HepG2 (cell line): ENCODE measurements at regions not wholly inside any gene's neighbourhood (a gene's known extent, or its start where the extent isn't known, plus 50 kb on each side); places are given as distances from the start of the nearest gene placed in this dataset.

Source experiments
- ATF7-NPFF ChIP-seq: sonication (generic); formaldehyde crosslinking; IDR thresholded peaks from 2 replicates; pipeline ENCODE4 v1.8.1; 2023; ENCODE audit warnings: mild to moderate bottlenecking, low read depth, missing genetic modification reagents, moderate library complexity
- KLF12 ChIP-seq: sonication (generic); formaldehyde crosslinking; IDR thresholded peaks from 2 replicates; pipeline ENCODE4 v1.4.0; 2020; ENCODE audit warnings: missing genetic modification reagents, borderline replicate concordance
- MBD4 ChIP-seq: IDR thresholded peaks from 2 replicates; pipeline ENCODE4 v1.6.1; 2012; ENCODE audit warnings: low read length, inconsistent platforms, borderline replicate concordance
- MED1 ChIP-seq: sonication (generic); formaldehyde crosslinking; IDR thresholded peaks from 2 replicates; pipeline ENCODE4 v1.4.0; 2020; ENCODE audit warnings: missing genetic modification reagents
- NCOA2 ChIP-seq: sonication (generic); formaldehyde crosslinking; IDR thresholded peaks from 2 replicates; pipeline ENCODE4 v1.8.0; 2022; ENCODE audit warnings: inconsistent platforms
- NRL ChIP-seq: sonication (generic); formaldehyde crosslinking; IDR thresholded peaks from 2 replicates; pipeline ENCODE4 v1.5.0; 2020; ENCODE audit warnings: missing genetic modification reagents, mild to moderate bottlenecking, moderate library complexity, borderline replicate concordance
- PCBP2 ChIP-seq: fragments of 200-400 bp; formaldehyde crosslinking; optimal IDR thresholded peaks from 2 replicates; pipeline ENCODE3; 2018; ENCODE audit warnings: low read length, low read depth; ENCODE audit not compliant: poor library complexity, severe bottlenecking
- REL ChIP-seq: sonication (generic); formaldehyde crosslinking; conservative IDR thresholded peaks from 2 replicates; pipeline ENCODE4 v1.8.0; 2022; ENCODE audit warnings: mild to moderate bottlenecking, missing genetic modification reagents, moderate library complexity
- RXRA ChIP-seq: sonication (generic); formaldehyde crosslinking; IDR thresholded peaks from 2 replicates; pipeline ENCODE4 v1.5.1; 2020; ENCODE audit warnings: missing genetic modification reagents
- SP1 ChIP-seq, 2 experiments: fragments of 450-650 bp in 1 of 2; sonication (generic) in 1 of 2; formaldehyde crosslinking in 1 of 2; IDR thresholded peaks; 2 replicates each; pipeline versions ENCODE4 v1.4.0 to v1.6.1; 2016 to 2020; ENCODE audit warnings: missing genetic modification reagents in 1 of 2
- SRF ChIP-seq: IDR thresholded peaks from 2 replicates; pipeline ENCODE4 v1.6.1; 2011; ENCODE audit warnings: mild to moderate bottlenecking, low read depth, low read length, moderate library complexity
- YY1 ChIP-seq: IDR thresholded peaks from 2 replicates; pipeline ENCODE4 v1.6.1; 2011; ENCODE audit warnings: low read length, low read depth, moderate library complexity, mild to moderate bottlenecking; ENCODE audit not compliant: insufficient read depth, insufficient replicate concordance
- ZFX ChIP-seq: sonication (generic); formaldehyde crosslinking; IDR thresholded peaks from 2 replicates; pipeline ENCODE4 v1.4.0; 2020; ENCODE audit warnings: mild to moderate bottlenecking, low read depth, missing genetic modification reagents, moderate library complexity
- ZKSCAN8 ChIP-seq: IDR thresholded peaks from 2 replicates; pipeline ENCODE4 v1.6.1; 2016; ENCODE audit warnings: borderline replicate concordance, missing genetic modification reagents, missing compliant biosample characterization
- ZMYM3 ChIP-seq: sonication (generic); formaldehyde crosslinking; IDR thresholded peaks from 2 replicates; pipeline ENCODE4 v1.5.1; 2020; ENCODE audit warnings: mild to moderate bottlenecking, missing genetic modification reagents
- ZNF724P ChIP-seq: sonication (generic); formaldehyde crosslinking; IDR thresholded peaks from 2 replicates; pipeline ENCODE4 v1.8.0; 2022; ENCODE audit warnings: missing genetic modification reagents, borderline replicate concordance
- ZNF788 ChIP-seq: sonication (generic); formaldehyde crosslinking; IDR thresholded peaks from 2 replicates; pipeline ENCODE4 v1.5.0; 2020; ENCODE audit warnings: mild to moderate bottlenecking, missing genetic modification reagents, borderline replicate concordance
- ZSCAN20 ChIP-seq: sonication (generic); formaldehyde crosslinking; IDR thresholded peaks from 2 replicates; pipeline ENCODE4 v1.4.0; 2020; ENCODE audit warnings: missing genetic modification reagents, mild to moderate bottlenecking, borderline replicate concordance
- ZSCAN9 ChIP-seq: IDR thresholded peaks from 2 replicates; pipeline ENCODE4 v1.6.1; 2016; ENCODE audit warnings: borderline replicate concordance
- TF ChIP-seq, protein P1 (sequence below): IDR thresholded peaks from 2 replicates; pipeline ENCODE4 v1.6.1; 2016
- TF ChIP-seq, protein P2 (sequence below): sonication (generic); formaldehyde crosslinking; IDR thresholded peaks from 2 replicates; pipeline ENCODE4 v1.8.1; 2023; ENCODE audit warnings: mild to moderate bottlenecking, missing genetic modification reagents
- TF ChIP-seq, protein P3 (sequence below): sonication (generic); formaldehyde crosslinking; IDR thresholded peaks from 2 replicates; pipeline ENCODE4 v1.8.1; 2023; ENCODE audit warnings: mild to moderate bottlenecking, moderate library complexity, missing genetic modification reagents
- TF ChIP-seq, protein P4 (sequence below): fragments of 450-650 bp; IDR thresholded peaks from 2 replicates; pipeline ENCODE4 v1.6.1; 2017
- TF ChIP-seq, protein P5 (sequence below), 2 experiments: fragments of 450-650 bp in 1 of 2; sonication (generic) in 1 of 2; formaldehyde crosslinking; IDR thresholded peaks; 2 replicates each; pipeline versions ENCODE4 v1.5.0 to v1.8.0; 2020 to 2022; ENCODE audit warnings: mild to moderate bottlenecking in 1 of 2, missing genetic modification reagents in 1 of 2

DNA sequence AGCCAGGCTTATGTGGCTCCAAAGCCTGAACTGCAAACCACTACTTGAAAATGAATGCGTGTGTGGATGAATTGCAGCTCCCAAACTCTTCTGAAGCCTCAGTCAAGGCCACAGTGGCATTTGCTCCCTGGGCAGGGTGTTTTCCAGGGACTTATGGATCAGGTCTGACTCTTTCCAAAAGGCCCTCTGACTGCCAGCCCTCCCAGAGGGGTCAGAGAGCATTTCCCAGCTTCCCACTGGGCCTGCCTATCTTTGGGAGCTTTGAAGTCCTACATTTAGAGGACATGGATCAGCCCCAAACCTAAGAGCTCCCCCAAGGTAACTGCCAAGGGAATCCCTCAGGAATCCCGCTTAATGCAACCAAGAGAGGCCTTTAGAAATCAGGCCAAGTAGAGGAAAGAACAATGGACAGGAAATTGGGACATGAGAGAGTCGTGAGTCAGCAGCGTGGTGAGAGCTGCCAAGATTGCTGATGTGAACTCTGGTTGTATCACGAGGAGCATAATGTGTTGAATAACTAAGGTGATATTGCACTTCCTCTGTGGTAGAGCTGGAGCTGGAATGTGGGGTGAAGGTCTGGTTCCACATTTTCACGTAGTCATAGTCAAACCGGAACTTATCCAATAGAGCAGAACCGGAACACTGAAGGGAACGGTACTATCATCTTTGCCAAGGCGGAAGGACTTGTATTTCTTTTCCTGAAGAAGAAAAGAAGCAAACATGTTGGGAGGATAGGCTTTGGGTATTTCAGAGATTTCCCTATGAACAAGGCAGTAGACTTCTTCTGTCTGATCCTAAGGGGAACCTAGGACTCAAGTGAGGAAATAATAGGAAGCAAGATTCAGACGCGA is 99.4 kb upstream of the JUN start (continued):
- TF ChIP-seq, protein P1, sequence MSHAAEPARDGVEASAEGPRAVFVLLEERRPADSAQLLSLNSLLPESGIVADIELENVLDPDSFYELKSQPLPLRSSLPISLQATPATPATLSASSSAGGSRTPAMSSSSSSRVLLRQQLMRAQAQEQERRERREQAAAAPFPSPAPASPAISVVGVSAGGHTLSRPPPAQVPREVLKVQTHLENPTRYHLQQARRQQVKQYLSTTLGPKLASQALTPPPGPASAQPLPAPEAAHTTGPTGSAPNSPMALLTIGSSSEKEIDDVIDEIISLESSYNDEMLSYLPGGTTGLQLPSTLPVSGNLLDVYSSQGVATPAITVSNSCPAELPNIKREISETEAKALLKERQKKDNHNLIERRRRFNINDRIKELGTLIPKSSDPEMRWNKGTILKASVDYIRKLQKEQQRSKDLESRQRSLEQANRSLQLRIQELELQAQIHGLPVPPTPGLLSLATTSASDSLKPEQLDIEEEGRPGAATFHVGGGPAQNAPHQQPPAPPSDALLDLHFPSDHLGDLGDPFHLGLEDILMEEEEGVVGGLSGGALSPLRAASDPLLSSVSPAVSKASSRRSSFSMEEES (CRISPR knock-in tag) = peak; percentile 89
- TF ChIP-seq ZMYM3 (CRISPR knock-in tag) = peak; percentile 56
- peak; percentile 79 for TF ChIP-seq NCOA2 (CRISPR knock-in tag)
- peak; percentile 61 for TF ChIP-seq ZFX (CRISPR knock-in tag)
- TF ChIP-seq RXRA (CRISPR knock-in tag) = peak; percentile 86
- no peak for TF ChIP-seq MBD4
- TF ChIP-seq ZKSCAN8 (CRISPR knock-in tag) = peak; percentile 38; the same call in 1 of the 2 replicates
- no peak for TF ChIP-seq YY1
- no peak for TF ChIP-seq REL (CRISPR knock-in tag)
- peak; percentile 43; the same call in 1 of the 2 replicates for TF ChIP-seq ZSCAN9
- TF ChIP-seq, protein P2, sequence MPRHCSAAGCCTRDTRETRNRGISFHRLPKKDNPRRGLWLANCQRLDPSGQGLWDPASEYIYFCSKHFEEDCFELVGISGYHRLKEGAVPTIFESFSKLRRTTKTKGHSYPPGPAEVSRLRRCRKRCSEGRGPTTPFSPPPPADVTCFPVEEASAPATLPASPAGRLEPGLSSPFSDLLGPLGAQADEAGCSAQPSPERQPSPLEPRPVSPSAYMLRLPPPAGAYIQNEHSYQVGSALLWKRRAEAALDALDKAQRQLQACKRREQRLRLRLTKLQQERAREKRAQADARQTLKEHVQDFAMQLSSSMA = no peak
- TF ChIP-seq, protein P3, sequence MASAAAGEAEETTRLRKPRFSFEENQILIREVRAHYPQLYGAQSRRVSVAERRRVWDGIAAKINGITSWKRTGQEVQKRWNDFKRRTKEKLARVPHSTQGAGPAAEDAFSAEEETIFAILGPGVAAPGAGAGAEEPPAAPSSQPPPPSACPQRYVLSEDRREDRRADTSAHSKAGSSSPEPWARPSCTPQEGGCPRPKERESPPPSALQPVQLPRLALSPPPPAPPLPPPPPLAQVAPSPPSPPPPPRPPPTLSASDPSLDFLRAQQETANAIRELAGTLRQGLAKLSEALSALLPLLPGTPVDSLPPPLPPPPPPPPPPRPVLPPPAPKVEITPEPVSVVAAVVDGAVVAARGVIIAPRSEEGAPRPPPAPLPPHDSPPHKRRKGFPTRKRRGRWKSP (CRISPR knock-in tag) = no peak
- TF ChIP-seq NRL (CRISPR knock-in tag) = no peak
- 0 out of 2 replicates have a peak, but pooled peaks have one; percentile 12 for TF ChIP-seq SRF
- no peak for TF ChIP-seq SP1 (IDR thresholded peaks at IDR 0.05)
- no peak for TF ChIP-seq SP1 (CRISPR knock-in tag; IDR thresholded peaks at IDR 0.05)
- TF ChIP-seq, protein P4, sequence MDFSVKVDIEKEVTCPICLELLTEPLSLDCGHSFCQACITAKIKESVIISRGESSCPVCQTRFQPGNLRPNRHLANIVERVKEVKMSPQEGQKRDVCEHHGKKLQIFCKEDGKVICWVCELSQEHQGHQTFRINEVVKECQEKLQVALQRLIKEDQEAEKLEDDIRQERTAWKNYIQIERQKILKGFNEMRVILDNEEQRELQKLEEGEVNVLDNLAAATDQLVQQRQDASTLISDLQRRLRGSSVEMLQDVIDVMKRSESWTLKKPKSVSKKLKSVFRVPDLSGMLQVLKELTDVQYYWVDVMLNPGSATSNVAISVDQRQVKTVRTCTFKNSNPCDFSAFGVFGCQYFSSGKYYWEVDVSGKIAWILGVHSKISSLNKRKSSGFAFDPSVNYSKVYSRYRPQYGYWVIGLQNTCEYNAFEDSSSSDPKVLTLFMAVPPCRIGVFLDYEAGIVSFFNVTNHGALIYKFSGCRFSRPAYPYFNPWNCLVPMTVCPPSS = no peak
- peak; percentile 85; the same call in 1 of the 2 replicates for TF ChIP-seq ZSCAN20 (CRISPR knock-in tag)
- TF ChIP-seq KLF12 = no peak
- no peak for TF ChIP-seq PCBP2
- TF ChIP-seq MED1 = peak; percentile 55
- no peak for TF ChIP-seq ATF7-NPFF (CRISPR knock-in tag)
- TF ChIP-seq ZNF724P (CRISPR knock-in tag) = no peak
- TF ChIP-seq, protein P5, sequence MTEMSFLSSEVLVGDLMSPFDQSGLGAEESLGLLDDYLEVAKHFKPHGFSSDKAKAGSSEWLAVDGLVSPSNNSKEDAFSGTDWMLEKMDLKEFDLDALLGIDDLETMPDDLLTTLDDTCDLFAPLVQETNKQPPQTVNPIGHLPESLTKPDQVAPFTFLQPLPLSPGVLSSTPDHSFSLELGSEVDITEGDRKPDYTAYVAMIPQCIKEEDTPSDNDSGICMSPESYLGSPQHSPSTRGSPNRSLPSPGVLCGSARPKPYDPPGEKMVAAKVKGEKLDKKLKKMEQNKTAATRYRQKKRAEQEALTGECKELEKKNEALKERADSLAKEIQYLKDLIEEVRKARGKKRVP (CRISPR knock-in tag; IDR thresholded peaks at IDR 0.05) = 0 out of 4 replicates have a peak, but pooled peaks of 1 of the 2 experiments have one; percentile 27
- peak; percentile 40; the same call in 1 of the 2 replicates for TF ChIP-seq ZNF788
